GM23338 (cell line): ENCODE measurements at regions not wholly inside any gene's neighbourhood (a gene's known extent, or its start where the extent isn't known, plus 50 kb on each side); places are given as distances from the start of the nearest gene placed in this dataset.

ENCODE experiments used
- ATAC-seq: fragments of 200-7000 bp; cut with Tn5 transposase; 3 replicates; pipeline ENCODE4 v1.9.1; 2020
- DNase-seq: peaks from one replicate; pipeline ENCODE4 v3.0.0-alpha.2; 2015; ENCODE audit warnings: low spot score
- H2AFZ ChIP-seq: fragments of 200-600 bp; sonication (generic); 2 replicates; pipeline ENCODE4 v1.8.0; 2016; ENCODE audit warnings: antibody characterized with exemption, mild to moderate bottlenecking, moderate library complexity
- H3F3A ChIP-seq: fragments of 200-600 bp; sonication (generic); replicated peaks from 2 replicates; pipeline ENCODE4 v1.8.0; 2017; ENCODE audit warnings: antibody characterized with exemption, mixed run types, low read depth
- H3K27ac ChIP-seq: fragments of 200-600 bp; sonication (generic); 2 replicates; pipeline ENCODE4 v1.6.1; 2016; ENCODE audit warnings: low read depth
- H3K27me3 ChIP-seq: fragments of 200-600 bp; sonication (generic); 2 replicates; pipeline ENCODE4 v1.8.0; 2016; ENCODE audit warnings: mild to moderate bottlenecking, mixed run types, moderate library complexity; ENCODE audit not compliant: insufficient read depth
- H3K36me3 ChIP-seq: fragments of 200-600 bp; sonication (generic); 2 replicates; pipeline ENCODE4 v1.8.0; 2016; ENCODE audit warnings: mild to moderate bottlenecking; ENCODE audit not compliant: insufficient read depth
- H3K4me1 ChIP-seq: fragments of 200-600 bp; sonication (generic); 2 replicates; pipeline ENCODE4 v1.8.0; 2016; ENCODE audit warnings: mild to moderate bottlenecking, moderate library complexity; ENCODE audit not compliant: insufficient read depth
- H3K4me2 ChIP-seq: fragments of 200-600 bp; sonication (generic); 2 replicates; pipeline ENCODE4 v1.7.1; 2017; ENCODE audit warnings: mixed run types
- H3K4me3 ChIP-seq: fragments of 200-600 bp; sonication (generic); 2 replicates; pipeline ENCODE4 v1.6.1; 2016; ENCODE audit warnings: mixed run types
- H3K79me2 ChIP-seq: fragments of 200-600 bp; sonication (generic); replicated peaks from 2 replicates; pipeline ENCODE4 v1.8.0; 2017; ENCODE audit warnings: mild to moderate bottlenecking; ENCODE audit not compliant: insufficient read depth
- H3K9me2 ChIP-seq: fragments of 200-600 bp; sonication (generic); 2 replicates; pipeline ENCODE4 v1.8.0; 2017; ENCODE audit not compliant: insufficient read depth
- H4K20me1 ChIP-seq: fragments of 200-600 bp; sonication (generic); replicated peaks from 2 replicates; pipeline ENCODE4 v1.8.0; 2017; ENCODE audit warnings: mild to moderate bottlenecking; ENCODE audit not compliant: insufficient read depth
- H3K27ac Mint-ChIP-seq: 2 replicates; pipeline ENCODE4 v1.8.0; 2020; ENCODE audit warnings: inconsistent platforms, mild to moderate bottlenecking, moderate library complexity, mixed read lengths
- H3K27me3 Mint-ChIP-seq: 3 replicates; pipeline ENCODE4 v1.8.0; 2022; ENCODE audit warnings: low read depth, mild to moderate bottlenecking, moderate library complexity, mixed read lengths, inconsistent platforms; ENCODE audit not compliant: insufficient read depth, poor library complexity
- H3K36me3 Mint-ChIP-seq: 3 replicates; pipeline ENCODE4 v1.8.0; 2021; ENCODE audit warnings: low read depth, mild to moderate bottlenecking, inconsistent platforms, moderate library complexity, mixed read lengths
- H3K4me1 Mint-ChIP-seq: 3 replicates; pipeline ENCODE4 v1.8.0; 2020; ENCODE audit warnings: mild to moderate bottlenecking, inconsistent platforms, mixed read lengths
- H3K4me3 Mint-ChIP-seq: 3 replicates; pipeline ENCODE4 v1.8.0; 2021; ENCODE audit warnings: moderate library complexity, mild to moderate bottlenecking, inconsistent platforms, mixed read lengths
- H3K9me3 Mint-ChIP-seq: 3 replicates; pipeline ENCODE4 v1.8.0; 2020; ENCODE audit warnings: moderate library complexity, mild to moderate bottlenecking, inconsistent platforms, mixed read lengths
- CREB1 ChIP-seq: fragments of 250-450 bp; sonication (Bioruptor Pico); IDR thresholded peaks from 2 replicates; pipeline ENCODE4 v1.5.0; 2020; ENCODE audit warnings: low read depth, mild to moderate bottlenecking, moderate library complexity
- CTCF ChIP-seq, 2 experiments: fragments of 200-600 bp in 1 of 2; sonication (generic) in 1 of 2; conservative IDR thresholded peaks; 2 replicates each; pipeline versions ENCODE4 v1.5.1 to v1.6.1; 2016 to 2017; ENCODE audit warnings: antibody characterized with exemption in 2 of 2, low read depth in 2 of 2, mild to moderate bottlenecking in 2 of 2, moderate library complexity in 1 of 2
- EZH2 ChIP-seq: fragments of 200-600 bp; sonication (generic); IDR thresholded peaks from one replicate; pipeline ENCODE4 v1.8.0; 2017; ENCODE audit warnings: antibody characterized with exemption, mild to moderate bottlenecking, low read depth; ENCODE audit not compliant: unreplicated experiment
- EZH2phosphoT487 ChIP-seq: fragments of 200-600 bp; sonication (generic); IDR thresholded peaks from one replicate; pipeline ENCODE4 v1.8.1; 2018; ENCODE audit warnings: antibody characterized with exemption; ENCODE audit not compliant: unreplicated experiment
- JUNB ChIP-seq: IDR thresholded peaks from one replicate; pipeline ENCODE4 v1.6.1; 2016; ENCODE audit warnings: antibody characterized with exemption; ENCODE audit not compliant: unreplicated experiment
- NANOG ChIP-seq: IDR thresholded peaks from 2 replicates; pipeline ENCODE4 v1.6.1; 2016; ENCODE audit warnings: antibody characterized with exemption, borderline replicate concordance
- POLR2AphosphoS5 ChIP-seq: IDR thresholded peaks from 2 replicates; pipeline ENCODE4 v1.6.1; 2016; ENCODE audit warnings: antibody characterized with exemption, low read depth
- REST ChIP-seq: IDR thresholded peaks from one replicate; pipeline ENCODE4 v1.6.1; 2018; ENCODE audit warnings: antibody characterized with exemption; ENCODE audit not compliant: unreplicated experiment
- STAT1 ChIP-seq: IDR thresholded peaks from one replicate; pipeline ENCODE4 v1.6.1; 2016; ENCODE audit warnings: antibody characterized with exemption; ENCODE audit not compliant: unreplicated experiment
- ZNF114 ChIP-seq: fragments of 250-450 bp; sonication (Bioruptor Pico); IDR thresholded peaks from 2 replicates; pipeline ENCODE4 v1.5.0; 2020; ENCODE audit warnings: mild to moderate bottlenecking, moderate library complexity
- ZNF331 ChIP-seq: fragments of 250-450 bp; sonication (Bioruptor Pico); IDR thresholded peaks from 2 replicates; pipeline ENCODE4 v1.5.0; 2020; ENCODE audit warnings: low read depth, mild to moderate bottlenecking, moderate library complexity

GRCh38 chr12:28110329-28110728 is 79.9 kb upstream of the CCDC91 start:
- Mint-ChIP-seq H3K4me1 (no peaks in the 10 kb centered on the region), H3K36me3 (no peaks in the 10 kb centered on the region), H3K4me3 (no peak overlapping the region), H3K9me3 (no peaks in the 10 kb centered on the region), H3K27ac (no peak overlapping the region), H3K27me3 (no peaks in the 10 kb centered on the region)
- H3K36me3 ChIP-seq: no peaks in the 10 kb centered on the region
- H4K20me1 ChIP-seq: no peaks in the 10 kb centered on the region
- no peak overlapping the region for H3K4me2 ChIP-seq
- H3F3A ChIP-seq: no peaks in the 10 kb centered on the region
- no peak overlapping the region for H3K4me3 ChIP-seq
- peak; percentile 68 for ATAC-seq
- no peaks in the 10 kb centered on the region for H3K4me1 ChIP-seq
- H2AFZ ChIP-seq: peak overlapping the region; percentile 72
- H3K27ac ChIP-seq: no peak overlapping the region
- TF ChIP-seq POLR2AphosphoS5: no peak
- peak; percentile 45 to 50 for TF ChIP-seq CTCF (conservative IDR thresholded peaks at IDR 0.05; ENCODE audit: low read depth in 2 of 2)
- no peaks in the 10 kb centered on the region for H3K79me2 ChIP-seq
- H3K9me2 ChIP-seq: no peaks in the 10 kb centered on the region
- DNase-seq: peak; percentile 46
- no peaks in the 10 kb centered on the region for H3K27me3 ChIP-seq

GRCh38 chr12:28114488-28114887 is 75.8 kb upstream of the CCDC91 start:
- no peaks in the 10 kb centered on the region for H3K4me1 ChIP-seq
- H3K9me3 Mint-ChIP-seq: no peaks in the 10 kb centered on the region
- no peaks in the 10 kb centered on the region for H3K36me3 Mint-ChIP-seq
- H3K27ac Mint-ChIP-seq: peak overlapping the region; percentile 7; the same call in 1 of the 2 replicates
- no peak overlapping the region for H3K4me3 Mint-ChIP-seq
- no peaks in the 10 kb centered on the region for H3K27me3 Mint-ChIP-seq
- TF ChIP-seq EZH2 (no peak), POLR2AphosphoS5 (no peak)
- H3K4me2 ChIP-seq: no peak overlapping the region
- no peaks in the 10 kb centered on the region for H3F3A ChIP-seq
- no peaks in the 10 kb centered on the region for H3K36me3 ChIP-seq
- H3K27ac ChIP-seq: no peak overlapping the region
- H4K20me1 ChIP-seq: no peaks in the 10 kb centered on the region
- H3K9me2 ChIP-seq: no peaks in the 10 kb centered on the region
- H3K4me1 Mint-ChIP-seq: no peaks in the 10 kb centered on the region
- no peak for ATAC-seq
- no peaks in the 10 kb centered on the region for H3K27me3 ChIP-seq
- H2AFZ ChIP-seq: peak overlapping the region; percentile 35; the same call in 1 of the 2 replicates
- no peaks in the 10 kb centered on the region for H3K79me2 ChIP-seq
- H3K4me3 ChIP-seq: no peak overlapping the region
- no peak for DNase-seq

GRCh38 chr12:28121433-28121832 is 68.8 kb upstream of the CCDC91 start:
- Histone ChIP-seq H3K4me3 (no peak overlapping the region), H3K4me1 (no peaks in the 10 kb centered on the region), H3K27ac (no peak overlapping the region), H4K20me1 (no peaks in the 10 kb centered on the region), H3K9me2 (0 out of 2 replicates have a peak, but pooled peaks cover 3% of the 10 kb centered on the region), H3K4me2 (no peak overlapping the region), H3F3A (no peaks in the 10 kb centered on the region), H3K27me3 (no peaks in the 10 kb centered on the region), H3K36me3 (no peaks in the 10 kb centered on the region), H2AFZ (no peak overlapping the region), H3K79me2 (no peaks in the 10 kb centered on the region)
- H3K27me3 Mint-ChIP-seq: peaks cover 3% of the 10 kb centered on the region
- H3K4me3 Mint-ChIP-seq: no peak overlapping the region
- H3K36me3 Mint-ChIP-seq: no peaks in the 10 kb centered on the region
- ATAC-seq: no peak
- no peaks in the 10 kb centered on the region for H3K9me3 Mint-ChIP-seq
- H3K27ac Mint-ChIP-seq: no peak overlapping the region
- H3K4me1 Mint-ChIP-seq: no peaks in the 10 kb centered on the region
- DNase-seq: no peak
- TF ChIP-seq CTCF (conservative IDR thresholded peaks at IDR 0.05; ENCODE audit: low read depth in 2 of 2) (no peak), NANOG (no peak), EZH2phosphoT487 (no peak), ZNF331 (no peak), CREB1 (CRISPR knock-in tag) (no peak), JUNB (no peak), REST (no peak), EZH2 (no peak), ZNF114 (CRISPR knock-in tag) (no peak), STAT1 (no peak), POLR2AphosphoS5 (no peak)
